OCI-LY3 (cell line): ENCODE measurements at regions not wholly inside any gene's neighbourhood (a gene's known extent, or its start where the extent isn't known, plus 50 kb on each side); places are given as distances from the start of the nearest gene placed in this dataset.

Experiments
- CTCF ChIP-seq: fragments of 200-600, 300-600 bp; sonication (generic); IDR thresholded peaks from 2 replicates; pipeline ENCODE4 v1.5.1; 2014; ENCODE audit warnings: antibody characterized with exemption, low read length, low read depth
- EZH2phosphoT487 ChIP-seq: fragments of 200-600 bp; shearing (Covaris generic); IDR thresholded peaks from 2 replicates; pipeline ENCODE4 v1.6.1; 2018; ENCODE audit warnings: antibody characterized with exemption, mixed run types, low read depth

GRCh38 chr3:87136066-87136596 is 91.0 kb upstream of the CHMP2B start:
- TF ChIP-seq CTCF (no peak), EZH2phosphoT487 (no peak)
